ENCODE measurements at regions not wholly inside any gene's neighbourhood (a gene's known extent, or its start where the extent isn't known, plus 50 kb on each side); places are given as distances from the start of the nearest gene placed in this dataset.

GRCh38 chr15:69546182-69546581, 93.6 kb downstream of the RPLP1 start:
- Histone ChIP-seq H3K27ac (ENCODE audit: low read depth, low read length, poor library complexity, severe bottlenecking) (no peak overlapping the region), H3K4me2 (ENCODE audit: low read length) (no peak overlapping the region), H3K9me3 (ENCODE audit: low read length) (0 out of 2 replicates have a peak, but pooled peaks cover 1% of the 10 kb centered on the region), H2AFZ (ENCODE audit: low read length) (no peak overlapping the region), H3K79me2 (ENCODE audit: insufficient read depth, low read length) (no peaks in the 10 kb centered on the region), H3K27me3 (ENCODE audit: insufficient read depth, low read length) (peaks cover 1% of the 10 kb centered on the region; the same call in 1 of the 2 replicates), H4K20me1 (ENCODE audit: insufficient read depth, low read length) (no peaks in the 10 kb centered on the region), H3K36me3 (ENCODE audit: insufficient read depth, low read length) (no peaks in the 10 kb centered on the region), H3K9me2 (ENCODE audit: low read depth, low read length) (no peaks in the 10 kb centered on the region), H3F3A (ENCODE audit: insufficient read depth, low read length) (no peaks in the 10 kb centered on the region), H3K4me1 (ENCODE audit: insufficient read depth, low read length, severe bottlenecking) (no peaks in the 10 kb centered on the region), H3K9ac (ENCODE audit: low read length) (no peak overlapping the region), H3K4me3 (ENCODE audit: low read depth, low read length, poor library complexity, severe bottlenecking) (no peak overlapping the region)
- TF ChIP-seq, protein P1, sequence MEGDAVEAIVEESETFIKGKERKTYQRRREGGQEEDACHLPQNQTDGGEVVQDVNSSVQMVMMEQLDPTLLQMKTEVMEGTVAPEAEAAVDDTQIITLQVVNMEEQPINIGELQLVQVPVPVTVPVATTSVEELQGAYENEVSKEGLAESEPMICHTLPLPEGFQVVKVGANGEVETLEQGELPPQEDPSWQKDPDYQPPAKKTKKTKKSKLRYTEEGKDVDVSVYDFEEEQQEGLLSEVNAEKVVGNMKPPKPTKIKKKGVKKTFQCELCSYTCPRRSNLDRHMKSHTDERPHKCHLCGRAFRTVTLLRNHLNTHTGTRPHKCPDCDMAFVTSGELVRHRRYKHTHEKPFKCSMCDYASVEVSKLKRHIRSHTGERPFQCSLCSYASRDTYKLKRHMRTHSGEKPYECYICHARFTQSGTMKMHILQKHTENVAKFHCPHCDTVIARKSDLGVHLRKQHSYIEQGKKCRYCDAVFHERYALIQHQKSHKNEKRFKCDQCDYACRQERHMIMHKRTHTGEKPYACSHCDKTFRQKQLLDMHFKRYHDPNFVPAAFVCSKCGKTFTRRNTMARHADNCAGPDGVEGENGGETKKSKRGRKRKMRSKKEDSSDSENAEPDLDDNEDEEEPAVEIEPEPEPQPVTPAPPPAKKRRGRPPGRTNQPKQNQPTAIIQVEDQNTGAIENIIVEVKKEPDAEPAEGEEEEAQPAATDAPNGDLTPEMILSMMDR (IDR thresholded peaks at IDR 0.05; ENCODE audit: low read length): no peak
- no peak for TF ChIP-seq EZH2 (IDR thresholded peaks at IDR 0.05; ENCODE audit: borderline replicate concordance, low read length)

GRCh38 chr15:69548395-69549180, 96.0 kb downstream of the RPLP1 start:
- H3K27ac ChIP-seq (ENCODE audit: low read depth, low read length, poor library complexity, severe bottlenecking): no peak overlapping the region
- 0 out of 2 replicates have a peak, but pooled peaks cover 11% of the 10 kb centered on the region for H3K9me3 ChIP-seq (ENCODE audit: low read length)
- H4K20me1 ChIP-seq (ENCODE audit: insufficient read depth, low read length): no peaks in the 10 kb centered on the region

DNA sequence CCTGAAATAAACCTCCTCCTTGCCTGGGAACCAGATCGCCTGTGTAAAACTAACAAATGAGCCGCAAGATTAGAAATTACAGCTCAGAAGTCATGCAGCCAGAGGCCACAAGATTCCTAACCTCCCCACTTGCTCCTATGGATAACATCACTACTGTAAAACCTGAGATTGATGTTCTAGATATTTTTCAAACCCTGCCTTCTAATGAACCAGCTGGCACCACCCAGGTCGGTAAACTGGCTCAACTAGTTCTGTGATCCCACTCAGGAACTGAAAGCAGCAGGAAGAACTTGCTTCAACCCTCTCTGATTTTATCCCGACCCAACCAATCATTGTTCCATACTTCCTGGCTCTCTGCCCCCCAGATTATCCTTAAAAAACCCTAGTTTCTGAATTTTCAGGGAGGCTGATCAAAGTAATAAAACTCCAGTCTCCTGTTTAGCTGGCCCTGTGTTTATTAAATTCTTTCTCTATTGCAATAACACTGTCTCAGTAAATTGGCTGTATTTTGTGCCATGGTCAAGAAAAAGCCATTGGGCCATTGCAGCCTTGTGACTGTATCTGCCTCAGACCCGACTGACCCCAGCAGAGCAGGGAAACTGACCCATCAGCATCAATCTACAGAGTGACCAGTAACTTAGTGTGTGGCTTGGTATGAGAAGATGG, 98.9 kb downstream of the RPLP1 start:
- no peak for TF ChIP-seq EZH2 (IDR thresholded peaks at IDR 0.05; ENCODE audit: borderline replicate concordance, low read length)
- TF ChIP-seq, protein P1 (IDR thresholded peaks at IDR 0.05; ENCODE audit: low read length): no peak
- Histone ChIP-seq H3K27me3 (ENCODE audit: insufficient read depth, low read length) (peaks cover 31% of the 10 kb centered on the region), H3K4me3 (ENCODE audit: low read depth, low read length, poor library complexity, severe bottlenecking) (no peak overlapping the region)

More at GRCh38 chr15:69548395-69549180, 96.0 kb downstream of the RPLP1 start:
- no peak overlapping the region for H3K9ac ChIP-seq (ENCODE audit: low read length)
- no peaks in the 10 kb centered on the region for H3K4me1 ChIP-seq (ENCODE audit: insufficient read depth, low read length, severe bottlenecking)
- no peak overlapping the region for H2AFZ ChIP-seq (ENCODE audit: low read length)
- H3K36me3 ChIP-seq (ENCODE audit: insufficient read depth, low read length): no peaks in the 10 kb centered on the region; the same call in 1 of the 2 replicates
- H3K9me2 ChIP-seq (ENCODE audit: low read depth, low read length): no peaks in the 10 kb centered on the region
- TF ChIP-seq, protein P1 (IDR thresholded peaks at IDR 0.05; ENCODE audit: low read length): no peak
- TF ChIP-seq EZH2 (IDR thresholded peaks at IDR 0.05; ENCODE audit: borderline replicate concordance, low read length): no peak
- no peak overlapping the region for H3K4me2 ChIP-seq (ENCODE audit: low read length)
- peaks cover 15% of the 10 kb centered on the region; the same call in 1 of the 2 replicates for H3K27me3 ChIP-seq (ENCODE audit: insufficient read depth, low read length)
- no peak overlapping the region for H3K4me3 ChIP-seq (ENCODE audit: low read depth, low read length, poor library complexity, severe bottlenecking)
- H3K79me2 ChIP-seq (ENCODE audit: insufficient read depth, low read length): no peaks in the 10 kb centered on the region
- no peaks in the 10 kb centered on the region for H3F3A ChIP-seq (ENCODE audit: insufficient read depth, low read length)

More for the DNA sequence above, 98.9 kb downstream of the RPLP1 start:
- Histone ChIP-seq H3K79me2 (ENCODE audit: insufficient read depth, low read length) (no peaks in the 10 kb centered on the region), H4K20me1 (ENCODE audit: insufficient read depth, low read length) (no peaks in the 10 kb centered on the region), H3K27ac (ENCODE audit: low read depth, low read length, poor library complexity, severe bottlenecking) (no peak overlapping the region), H3K9me2 (ENCODE audit: low read depth, low read length) (no peaks in the 10 kb centered on the region), H3K4me1 (ENCODE audit: insufficient read depth, low read length, severe bottlenecking) (no peaks in the 10 kb centered on the region), H3F3A (ENCODE audit: insufficient read depth, low read length) (no peaks in the 10 kb centered on the region), H3K36me3 (ENCODE audit: insufficient read depth, low read length) (no peaks in the 10 kb centered on the region; the same call in 1 of the 2 replicates), H3K4me2 (ENCODE audit: low read length) (no peak overlapping the region), H3K9me3 (ENCODE audit: low read length) (0 out of 2 replicates have a peak, but pooled peaks cover 11% of the 10 kb centered on the region), H3K9ac (ENCODE audit: low read length) (no peak overlapping the region), H2AFZ (ENCODE audit: low read length) (no peak overlapping the region)
